Erythroblast (primary cell): ENCODE measurements at regions not wholly inside any gene's neighbourhood (a gene's known extent, or its start where the extent isn't known, plus 50 kb on each side); places are given as distances from the start of the nearest gene placed in this dataset.

ENCODE experiments used
- GATA1 ChIP-seq: IDR thresholded peaks from 2 replicates; pipeline ENCODE4 v1.6.1; 2011; ENCODE audit warnings: low read depth, mild to moderate bottlenecking, control low read depth, low read length, moderate library complexity
- POLR2A ChIP-seq: IDR thresholded peaks from 2 replicates; pipeline ENCODE4 v1.6.1; 2011; ENCODE audit warnings: mild to moderate bottlenecking, low read length

DNA sequence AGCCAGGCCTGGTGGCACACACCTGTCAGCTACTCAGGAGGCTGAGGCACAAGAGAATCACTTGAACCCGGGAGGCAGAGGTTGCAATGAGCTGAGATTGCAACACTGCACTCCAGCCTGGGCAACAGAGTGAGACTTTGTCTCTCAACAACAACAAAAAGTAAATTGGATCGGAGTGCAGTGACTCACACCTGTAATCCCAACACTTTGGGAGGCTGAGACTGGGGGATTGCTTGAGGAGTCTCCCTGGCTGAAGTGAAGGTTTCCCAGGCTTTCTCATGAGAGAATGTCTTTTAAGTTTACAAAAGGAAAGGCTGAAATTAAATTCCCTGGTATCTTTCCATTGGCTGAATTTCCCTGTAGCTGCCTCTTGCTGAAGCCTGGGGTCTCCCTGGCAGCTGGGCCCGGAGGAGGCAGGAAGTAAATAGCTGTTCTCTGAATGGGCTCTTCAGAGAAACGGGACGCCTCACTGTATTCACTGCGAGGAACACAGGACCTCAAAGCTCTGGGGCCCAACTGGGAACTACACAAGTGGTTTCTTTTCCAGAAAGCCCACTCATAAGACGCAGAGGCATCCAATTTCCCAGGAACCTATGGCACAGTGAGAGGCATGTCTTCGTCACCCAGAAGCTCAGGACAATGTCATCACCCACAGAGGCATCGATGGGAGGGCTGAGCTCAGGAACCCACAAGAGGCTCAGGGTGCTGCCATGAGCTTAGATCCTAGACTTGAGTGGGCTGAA is 77.4 kb upstream of the SMURF2 start:
- TF ChIP-seq POLR2A (no peak), GATA1 (no peak)
